ENCODE measurements at regions not wholly inside any gene's neighbourhood (a gene's known extent, or its start where the extent isn't known, plus 50 kb on each side); places are given as distances from the start of the nearest gene placed in this dataset.
A peak's percentile ranks its signal among the peaks of the same experiment; 100 is the strongest.

- DNase-seq = no peak
Observed at GRCh38 chr20:50273601-50274491, 83.2 kb downstream of the CEBPB start.

GRCh38 chr20:50274570-50275430 lies 84.2 kb downstream of the CEBPB start:
- DNase-seq = peak; percentile 76

GRCh38 chr20:50276119-50277063 lies 85.8 kb downstream of the CEBPB start:
- DNase-seq = no peak

GRCh38 chr20:50277064-50277415 lies 86.4 kb downstream of the CEBPB start:
- no peak for DNase-seq

- DNase-seq = no peak
Observed at GRCh38 chr20:50277460-50278376, 87.1 kb downstream of the CEBPB start.

- peak; percentile 29 for DNase-seq
Observed at GRCh38 chr20:50278377-50278683, 87.7 kb downstream of the CEBPB start.

- peak; percentile 33 for DNase-seq
Observed at GRCh38 chr20:50278684-50279531, 88.3 kb downstream of the CEBPB start.

GRCh38 chr20:50279988-50280850 lies 89.6 kb downstream of the CEBPB start:
- DNase-seq = no peak

GRCh38 chr20:50280851-50281655 lies 90.4 kb downstream of the CEBPB start:
- DNase-seq = no peak

GRCh38 chr20:50281831-50282591 lies 91.4 kb downstream of the CEBPB start:
- no peak for DNase-seq

GRCh38 chr20:50282592-50283241 lies 92.1 kb downstream of the CEBPB start:
- DNase-seq = no peak

GRCh38 chr20:50283370-50283769 lies 92.7 kb downstream of the CEBPB start:
- DNase-seq = no peak

- DNase-seq = no peak
Observed at GRCh38 chr20:50283922-50284810, 93.5 kb downstream of the CEBPB start.

GRCh38 chr20:50284811-50285375 lies 94.3 kb downstream of the CEBPB start:
- DNase-seq = no peak

- no peak for DNase-seq
Observed at GRCh38 chr20:50285376-50286173, 94.9 kb downstream of the CEBPB start.

Measured in femur (tissue), 1 donor.